ENCODE measurements at regions not wholly inside any gene's neighbourhood (a gene's known extent, or its start where the extent isn't known, plus 50 kb on each side); places are given as distances from the start of the nearest gene placed in this dataset.

GRCh38 chr1:36697836-36698605, 215.3 kb upstream of the CSF3R start:
- no peak for TF ChIP-seq SUZ12 (IDR thresholded peaks at IDR 0.05)
- no peak for TF ChIP-seq TARDBP (IDR thresholded peaks at IDR 0.05)
- TF ChIP-seq SP1 (IDR thresholded peaks at IDR 0.05) = no peak
- TF ChIP-seq HDGF (IDR thresholded peaks at IDR 0.05; ENCODE audit: borderline replicate concordance) = no peak
- no peak for TF ChIP-seq ELF4 (IDR thresholded peaks at IDR 0.05)
- no peak for TF ChIP-seq FOXA1 (IDR thresholded peaks at IDR 0.05)
- TF ChIP-seq ZNF384 (IDR thresholded peaks at IDR 0.05) = no peak
- no peak for TF ChIP-seq FOXM1 (IDR thresholded peaks at IDR 0.05; ENCODE audit: borderline replicate concordance)
- no peak for TF ChIP-seq LEF1 (IDR thresholded peaks at IDR 0.05; ENCODE audit: borderline replicate concordance)
- no peak for TF ChIP-seq NFRKB (IDR thresholded peaks at IDR 0.05)
- TF ChIP-seq L3MBTL2 (conservative IDR thresholded peaks at IDR 0.05) = no peak
- no peak for TF ChIP-seq FOXK2 (IDR thresholded peaks at IDR 0.05)
- no peak for TF ChIP-seq CTBP1 (IDR thresholded peaks at IDR 0.05; ENCODE audit: borderline replicate concordance)
- TF ChIP-seq BHLHE40 (IDR thresholded peaks at IDR 0.05; ENCODE audit: borderline replicate concordance) = no peak
